Calu3 (cell line): ENCODE measurements at regions not wholly inside any gene's neighbourhood (a gene's known extent, or its start where the extent isn't known, plus 50 kb on each side); places are given as distances from the start of the nearest gene placed in this dataset.

Experiments
- BruUV-seq: library from RNA; stranded (reverse); fragments of 400-500 nt; replicated peaks from 2 replicates; lab custom pipeline; 2021; lab: Mats Ljungman, UMichigan
- CTCF ChIA-PET: fragments of 300-600 bp; sonication (Branson Sonifier 250); formaldehyde crosslinking; loops from one replicate; lab custom pipeline; 2022; ENCODE audit warnings: antibody characterized with exemption; lab: Charles Lee
- DNase-seq: peaks from one replicate; pipeline ENCODE4 v3.0.0; 2022
- H3K27ac Mint-ChIP-seq: one replicate; pipeline ENCODE4 v1.8.0; 2022; ENCODE audit warnings: mixed read lengths; ENCODE audit not compliant: unreplicated experiment
- H3K27me3 Mint-ChIP-seq: one replicate; pipeline ENCODE4 v1.8.0; 2022; ENCODE audit warnings: mixed read lengths; ENCODE audit not compliant: unreplicated experiment
- H3K36me3 Mint-ChIP-seq: one replicate; pipeline ENCODE4 v1.8.0; 2022; ENCODE audit warnings: mild to moderate bottlenecking, moderate library complexity, mixed read lengths; ENCODE audit not compliant: insufficient read depth, unreplicated experiment
- H3K4me1 Mint-ChIP-seq: one replicate; pipeline ENCODE4 v1.8.0; 2022; ENCODE audit warnings: mild to moderate bottlenecking, low read depth, mixed read lengths; ENCODE audit not compliant: unreplicated experiment
- H3K4me3 Mint-ChIP-seq: one replicate; pipeline ENCODE4 v1.8.0; 2022; ENCODE audit warnings: mild to moderate bottlenecking, low read depth, moderate library complexity, mixed read lengths; ENCODE audit not compliant: unreplicated experiment
- H3K9me3 Mint-ChIP-seq: one replicate; pipeline ENCODE4 v1.8.0; 2022; ENCODE audit warnings: low read depth, mixed read lengths; ENCODE audit not compliant: unreplicated experiment
- CTCF ChIP-seq: fragments of 200-600 bp; IDR thresholded peaks from one replicate; pipeline ENCODE4 v1.8.0; 2022; ENCODE audit warnings: antibody characterized with exemption; ENCODE audit not compliant: unreplicated experiment
- intact Hi-C: fragments of 100-400 bp; cut with micrococcal nuclease; formaldehyde crosslinking; loops from one replicate; pipeline ENCODE4 v1.10.0; 2022; ENCODE audit not compliant: unreplicated experiment

DNA sequence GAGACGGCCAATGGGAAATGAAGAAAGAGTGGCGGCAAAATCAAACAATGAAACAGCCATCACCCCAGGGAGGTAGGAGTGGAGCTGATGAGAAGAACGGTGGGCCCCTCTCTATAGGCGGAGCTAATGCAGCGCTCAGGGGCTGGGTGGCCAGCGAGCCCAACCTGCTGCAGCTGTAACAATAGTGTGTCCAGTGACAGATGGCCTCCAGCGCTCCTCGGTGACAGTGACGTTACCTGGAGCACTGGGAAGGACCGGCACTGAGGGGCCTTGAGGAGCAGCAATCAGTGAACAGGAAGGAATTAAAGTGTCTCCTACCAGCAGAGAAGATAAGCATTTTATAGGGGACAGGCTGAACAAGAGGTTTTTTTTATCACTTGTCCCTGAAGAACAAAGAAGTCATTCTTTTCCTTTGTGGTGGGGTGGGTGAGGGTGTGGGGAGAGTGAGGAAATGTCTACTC lies 81.6 kb downstream of the FOXA2 start:
- BruUV-seq, result no TSS peak
- no peaks in the 10 kb centered on the region for H3K9me3 Mint-ChIP-seq
- TF ChIP-seq CTCF, result no peak

DNA sequence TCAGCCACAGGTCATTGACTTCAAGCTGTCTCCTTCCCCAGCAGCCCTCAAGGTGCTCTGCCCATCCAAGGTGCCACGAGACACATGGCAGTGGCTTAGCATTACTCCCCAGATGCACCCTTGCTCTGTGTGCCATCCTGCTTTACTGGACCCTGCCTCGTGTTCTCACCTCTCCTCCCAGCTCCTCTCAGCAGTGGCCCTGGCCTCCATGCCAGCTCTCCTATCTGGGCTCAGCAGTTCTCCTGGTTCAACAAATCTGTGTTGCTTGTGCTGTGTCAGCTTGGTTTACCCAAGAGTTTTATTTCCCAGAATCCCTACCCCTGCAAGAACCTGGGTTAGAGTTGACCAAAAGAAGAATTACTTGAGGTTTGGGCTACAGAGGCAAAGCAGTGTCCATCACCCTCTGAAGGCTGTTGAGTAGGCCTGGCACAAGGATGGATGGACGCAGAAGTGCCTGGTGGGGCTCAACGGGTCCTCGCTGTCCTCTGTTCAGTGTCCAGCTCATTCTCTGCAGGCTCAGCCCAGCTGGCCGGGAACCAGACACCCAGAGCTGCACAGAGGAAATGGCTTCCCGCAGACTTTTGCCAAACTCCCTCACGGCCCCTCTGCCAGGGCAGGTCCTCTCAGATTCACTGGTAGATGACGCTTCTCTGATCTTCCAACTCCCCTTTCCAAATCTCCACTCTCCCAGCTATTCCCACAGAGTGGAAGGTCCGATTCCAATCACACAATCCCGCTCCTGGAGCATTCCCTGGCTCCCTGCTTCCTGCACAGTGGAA lies 82.6 kb downstream of the FOXA2 start:
- no peak for TF ChIP-seq CTCF
- Mint-ChIP-seq H3K4me1 (peaks cover 8% of the 10 kb centered on the region), H3K9me3 (no peaks in the 10 kb centered on the region), H3K27ac (no peak overlapping the region), H3K36me3 (no peaks in the 10 kb centered on the region), H3K4me3 (no peak overlapping the region), H3K27me3 (no peaks in the 10 kb centered on the region)
- BruUV-seq, result no TSS peak
- DNase-seq, result no peak
- CTCF ChIA-PET, result no interaction called here
- intact Hi-C loops, result no loop called here

More for the DNA sequence above, 81.6 kb downstream of the FOXA2 start:
- no peaks in the 10 kb centered on the region for H3K36me3 Mint-ChIP-seq
- DNase-seq, result no peak
- no peak overlapping the region for H3K27ac Mint-ChIP-seq
- H3K27me3 Mint-ChIP-seq, result no peaks in the 10 kb centered on the region
- no peak overlapping the region for H3K4me3 Mint-ChIP-seq
- CTCF ChIA-PET, result no interaction called here
- peaks cover 8% of the 10 kb centered on the region for H3K4me1 Mint-ChIP-seq
- intact Hi-C loops, result no loop called here

DNA sequence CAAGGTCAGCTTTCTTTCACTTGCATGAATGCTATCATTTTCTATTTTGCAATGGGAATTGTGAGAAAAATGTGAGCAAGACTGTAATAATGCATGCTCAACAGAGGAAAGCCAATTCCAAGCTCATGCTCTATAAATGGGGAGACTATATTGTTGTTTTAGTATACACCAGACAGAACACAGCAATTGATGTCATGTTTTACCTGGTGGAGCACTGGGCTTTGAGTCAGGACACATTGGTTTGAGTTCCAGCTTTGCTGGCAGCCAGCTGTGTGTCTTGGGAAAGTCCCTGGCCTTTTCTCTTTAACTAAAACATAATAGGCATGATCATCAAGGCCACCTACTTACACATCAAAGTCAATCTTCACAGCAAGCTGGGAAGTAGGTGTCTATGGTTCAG lies 83.3 kb downstream of the FOXA2 start:
- Mint-ChIP-seq H3K9me3 (no peaks in the 10 kb centered on the region), H3K4me3 (no peak overlapping the region), H3K4me1 (peaks cover 8% of the 10 kb centered on the region), H3K36me3 (no peaks in the 10 kb centered on the region), H3K27me3 (no peaks in the 10 kb centered on the region), H3K27ac (no peak overlapping the region)
- no peak for TF ChIP-seq CTCF
- no peak for DNase-seq
- no TSS peak for BruUV-seq
- CTCF ChIA-PET, result no interaction called here
- intact Hi-C loops, result no loop called here

- no peaks in the 10 kb centered on the region for H3K27me3 Mint-ChIP-seq
- no peak overlapping the region for H3K4me3 Mint-ChIP-seq
- no peak for TF ChIP-seq CTCF
- DNase-seq, result no peak
- no peaks in the 10 kb centered on the region for H3K36me3 Mint-ChIP-seq
- H3K9me3 Mint-ChIP-seq, result no peaks in the 10 kb centered on the region
- CTCF ChIA-PET, result no interaction called here
- intact Hi-C loops, result no loop called here
- no TSS peak for BruUV-seq
- H3K4me1 Mint-ChIP-seq, result peaks cover 8% of the 10 kb centered on the region
- no peak overlapping the region for H3K27ac Mint-ChIP-seq
Observed at GRCh38 chr20:22499515-22500166, 84.7 kb downstream of the FOXA2 start.
